ENCODE measurements at regions not wholly inside any gene's neighbourhood (a gene's known extent, or its start where the extent isn't known, plus 50 kb on each side); places are given as distances from the start of the nearest gene placed in this dataset.

DNA sequence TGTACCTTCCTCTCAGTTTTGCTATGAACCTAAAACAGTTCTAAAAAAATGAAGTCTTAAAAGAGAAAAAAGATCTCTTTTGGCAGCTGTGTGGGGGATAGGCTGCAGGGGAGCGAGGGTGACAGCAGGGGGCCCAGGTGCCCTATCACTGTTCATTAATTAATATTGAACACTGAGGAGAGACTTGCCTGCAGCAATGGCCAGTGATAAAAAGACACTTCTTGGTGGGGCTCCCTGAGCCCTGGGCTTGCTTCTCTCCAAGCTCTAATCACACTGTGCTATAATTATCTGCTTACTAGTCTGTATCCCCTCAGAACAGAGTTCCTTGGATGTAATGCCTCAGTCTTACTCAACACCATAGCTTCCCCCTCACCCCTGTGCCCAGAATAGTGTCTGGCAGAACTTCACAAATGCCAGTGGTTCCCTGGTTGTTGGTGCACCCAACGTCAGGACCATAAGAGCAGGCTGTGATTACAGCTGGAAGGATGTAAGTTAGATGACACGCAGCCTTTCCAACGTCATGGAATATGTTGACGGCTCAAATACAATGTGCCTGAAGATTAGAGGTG lies 52.0 kb upstream of the IRX6 start:
- no peak for DNase-seq

DNA sequence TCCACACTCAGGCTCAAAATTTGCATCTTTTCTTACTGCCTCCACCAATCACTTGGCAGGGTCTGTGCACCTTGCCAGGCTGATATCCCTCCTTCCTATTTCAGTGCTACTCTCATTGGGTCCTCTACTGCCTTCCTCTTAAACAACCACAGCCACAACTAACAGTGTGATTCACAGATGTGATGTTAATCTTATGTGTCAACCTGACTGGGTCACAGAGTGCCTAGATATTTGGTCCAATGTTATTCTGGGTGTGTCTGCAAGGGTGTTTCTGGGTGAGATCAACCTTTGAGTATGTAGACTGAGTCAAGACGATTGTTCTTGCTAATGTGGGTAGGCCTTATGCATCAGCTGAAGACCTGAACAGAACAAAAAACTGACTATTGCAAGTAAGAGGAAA lies 51.3 kb upstream of the IRX6 start:
- ATAC-seq (no peak), DNase-seq (no peak)

More for the DNA sequence above, 52.0 kb upstream of the IRX6 start:
- ATAC-seq = no peak

DNA sequence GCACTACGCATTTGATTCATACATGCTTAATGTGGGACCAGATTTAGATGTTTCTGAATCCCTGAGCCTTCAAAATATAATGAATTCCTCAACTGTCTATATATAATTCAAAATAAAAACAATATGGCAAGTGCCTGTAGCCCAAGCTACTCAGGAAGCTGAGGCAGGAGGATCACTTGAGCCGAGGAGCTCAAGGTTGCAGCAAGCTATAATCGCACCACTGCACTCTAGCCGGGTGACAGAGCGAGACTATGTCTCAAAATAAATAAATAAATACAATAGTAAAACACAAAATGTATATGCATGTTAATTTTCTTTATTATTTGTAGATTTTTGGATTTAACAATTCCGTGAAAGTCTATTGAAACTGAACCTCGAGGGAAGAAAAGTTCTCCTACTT lies 50.6 kb upstream of the IRX6 start:
- DNase-seq (no peak), ATAC-seq (no peak)

DNA sequence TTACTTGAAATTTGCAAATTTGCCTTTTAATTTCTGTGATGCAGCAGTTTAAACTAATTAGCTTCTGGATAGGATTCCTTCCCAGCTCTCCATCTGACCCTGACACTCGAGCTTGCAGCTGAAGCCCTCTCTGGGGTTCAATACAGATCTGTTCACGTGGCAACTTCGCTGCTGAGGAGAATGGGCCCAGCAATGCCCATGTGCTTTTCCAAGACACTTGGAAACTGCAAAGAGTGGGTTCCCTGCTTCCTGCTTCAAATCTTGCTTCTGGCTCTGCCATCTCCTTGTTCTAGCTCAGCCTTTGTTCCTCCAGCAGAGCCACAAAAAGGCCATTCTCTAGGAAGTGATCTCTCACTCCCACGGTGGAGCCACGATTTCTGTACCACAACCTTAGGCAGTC lies 50.0 kb upstream of the IRX6 start:
- ATAC-seq = no peak
- no peak for DNase-seq
